RWPE1 (cell line): ENCODE measurements at regions not wholly inside any gene's neighbourhood (a gene's known extent, or its start where the extent isn't known, plus 50 kb on each side); places are given as distances from the start of the nearest gene placed in this dataset.

Experiments used
- CTCF ChIA-PET: fragments of 350-600 bp; sonication (Branson Sonifier 250); formaldehyde crosslinking; extraction: SDS; loops from one replicate; lab custom pipeline; 2021; lab: Yijun Ruan, JAX
- POLR2A ChIA-PET: fragments of 400-600 bp; formaldehyde crosslinking; extraction: SDS; loops from one replicate; lab custom pipeline; 2020; ENCODE audit warnings: antibody characterized with exemption; ENCODE audit not compliant: low non-redundant PET; lab: Yijun Ruan, JAX
- DNase-seq: peaks from one replicate; pipeline ENCODE4 v3.0.0; 2012; ENCODE audit warnings: low spot score
- H3K27ac ChIP-seq: fragments of 450-650 bp; 2 replicates; pipeline ENCODE4 v1.5.1; 2017
- TF ChIP-seq, protein P1 (sequence below): fragments of 450-650 bp; conservative IDR thresholded peaks from 2 replicates; pipeline ENCODE4 v1.5.1; 2017; ENCODE audit warnings: low read depth, mild to moderate bottlenecking

DNA sequence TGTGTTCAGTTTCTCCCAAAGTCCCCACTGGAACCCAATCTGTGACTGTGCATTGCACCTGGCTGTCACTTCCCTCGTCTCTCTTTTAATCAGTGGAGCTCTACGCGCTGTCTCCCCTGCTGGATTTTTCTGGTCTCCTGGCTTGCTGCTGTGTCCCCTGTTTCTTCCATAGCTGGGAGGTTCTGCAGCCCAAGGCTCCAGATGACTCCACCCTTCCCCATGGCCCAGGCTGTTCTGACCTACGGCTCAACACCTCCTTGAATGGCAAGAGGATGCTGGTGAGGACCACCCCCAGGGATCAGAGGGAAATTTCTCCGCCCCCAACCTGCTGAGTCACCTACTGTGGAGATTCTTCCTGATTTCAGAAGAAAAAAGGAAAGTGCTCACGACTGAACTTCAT lies 961.4 kb upstream of the ZNF722 start:
- no peak for DNase-seq
- no peak overlapping the region for H3K27ac ChIP-seq
- TF ChIP-seq, protein P1, sequence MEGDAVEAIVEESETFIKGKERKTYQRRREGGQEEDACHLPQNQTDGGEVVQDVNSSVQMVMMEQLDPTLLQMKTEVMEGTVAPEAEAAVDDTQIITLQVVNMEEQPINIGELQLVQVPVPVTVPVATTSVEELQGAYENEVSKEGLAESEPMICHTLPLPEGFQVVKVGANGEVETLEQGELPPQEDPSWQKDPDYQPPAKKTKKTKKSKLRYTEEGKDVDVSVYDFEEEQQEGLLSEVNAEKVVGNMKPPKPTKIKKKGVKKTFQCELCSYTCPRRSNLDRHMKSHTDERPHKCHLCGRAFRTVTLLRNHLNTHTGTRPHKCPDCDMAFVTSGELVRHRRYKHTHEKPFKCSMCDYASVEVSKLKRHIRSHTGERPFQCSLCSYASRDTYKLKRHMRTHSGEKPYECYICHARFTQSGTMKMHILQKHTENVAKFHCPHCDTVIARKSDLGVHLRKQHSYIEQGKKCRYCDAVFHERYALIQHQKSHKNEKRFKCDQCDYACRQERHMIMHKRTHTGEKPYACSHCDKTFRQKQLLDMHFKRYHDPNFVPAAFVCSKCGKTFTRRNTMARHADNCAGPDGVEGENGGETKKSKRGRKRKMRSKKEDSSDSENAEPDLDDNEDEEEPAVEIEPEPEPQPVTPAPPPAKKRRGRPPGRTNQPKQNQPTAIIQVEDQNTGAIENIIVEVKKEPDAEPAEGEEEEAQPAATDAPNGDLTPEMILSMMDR: no peak
- CTCF ChIA-PET: no interaction called here
- POLR2A ChIA-PET: no interaction called here

DNA sequence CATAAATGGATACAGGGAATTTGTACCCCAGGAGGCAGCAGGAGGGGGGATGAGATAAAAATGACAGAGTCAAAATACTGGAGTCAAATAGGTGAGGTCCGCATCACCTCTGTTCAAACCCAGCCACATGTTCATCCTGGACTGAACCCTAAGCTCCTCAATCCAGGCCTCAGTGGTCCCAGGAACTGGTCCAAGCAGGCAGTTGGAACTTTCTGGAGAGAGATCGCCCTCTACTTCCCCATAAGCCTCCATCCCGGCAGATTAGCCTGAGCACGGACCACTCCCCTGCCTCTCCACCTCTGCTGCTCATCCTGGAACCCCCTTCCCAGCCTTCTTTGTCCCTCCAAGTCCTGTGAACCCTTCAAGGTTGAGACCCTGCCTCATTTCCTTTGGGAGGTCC lies 959.7 kb upstream of the ZNF722 start:
- ChIA-PET POLR2A (no interaction called here), CTCF (no interaction called here)
- TF ChIP-seq, protein P1: no peak
- no peak overlapping the region for H3K27ac ChIP-seq
- no peak for DNase-seq

DNA sequence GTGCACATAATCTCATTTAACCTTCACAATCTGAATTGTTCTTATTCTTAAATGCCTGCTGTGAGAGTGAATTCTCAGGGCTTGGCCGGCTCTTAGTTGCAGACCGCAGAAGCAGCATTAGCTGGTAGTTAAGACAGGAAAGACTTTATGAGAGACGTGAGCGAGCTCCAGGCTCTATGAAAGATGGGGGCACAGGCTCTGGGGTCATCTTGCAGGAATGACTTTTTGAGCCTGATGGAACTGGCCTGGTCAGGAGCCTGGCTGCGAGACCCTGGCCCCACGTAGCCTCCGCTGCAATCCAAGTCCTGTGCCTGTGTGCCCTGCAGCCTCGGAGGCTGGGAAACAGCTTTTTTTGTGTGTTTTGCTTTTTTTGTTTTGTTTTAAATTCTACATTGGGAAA lies 958.8 kb upstream of the ZNF722 start:
- ChIA-PET CTCF (no interaction called here), POLR2A (no interaction called here)
- DNase-seq: no peak
- H3K27ac ChIP-seq: no peak overlapping the region
- TF ChIP-seq, protein P1: no peak

DNA sequence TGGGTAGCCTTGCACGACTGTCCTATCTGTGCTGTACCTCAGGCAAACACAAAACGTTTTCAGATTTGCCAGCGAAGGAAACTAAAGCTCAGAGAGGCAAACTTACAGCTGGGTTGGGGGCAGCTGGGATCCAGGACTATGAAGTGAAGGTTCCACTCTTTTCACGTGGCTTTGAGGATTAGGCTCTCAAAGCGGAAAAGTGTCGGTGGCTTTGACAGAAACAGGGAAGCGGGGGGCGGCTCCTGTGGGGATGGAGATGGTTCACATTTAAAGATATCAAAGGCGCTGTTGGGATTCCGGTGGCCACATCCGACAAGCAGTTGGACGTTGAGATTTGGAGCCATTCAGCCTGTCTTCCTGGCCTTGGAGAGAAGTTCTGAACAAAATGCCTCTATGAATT lies 958.3 kb upstream of the ZNF722 start:
- no peak for DNase-seq
- ChIA-PET CTCF (no interaction called here), POLR2A (no interaction called here)
- TF ChIP-seq, protein P1: no peak
- H3K27ac ChIP-seq: no peak overlapping the region

DNA sequence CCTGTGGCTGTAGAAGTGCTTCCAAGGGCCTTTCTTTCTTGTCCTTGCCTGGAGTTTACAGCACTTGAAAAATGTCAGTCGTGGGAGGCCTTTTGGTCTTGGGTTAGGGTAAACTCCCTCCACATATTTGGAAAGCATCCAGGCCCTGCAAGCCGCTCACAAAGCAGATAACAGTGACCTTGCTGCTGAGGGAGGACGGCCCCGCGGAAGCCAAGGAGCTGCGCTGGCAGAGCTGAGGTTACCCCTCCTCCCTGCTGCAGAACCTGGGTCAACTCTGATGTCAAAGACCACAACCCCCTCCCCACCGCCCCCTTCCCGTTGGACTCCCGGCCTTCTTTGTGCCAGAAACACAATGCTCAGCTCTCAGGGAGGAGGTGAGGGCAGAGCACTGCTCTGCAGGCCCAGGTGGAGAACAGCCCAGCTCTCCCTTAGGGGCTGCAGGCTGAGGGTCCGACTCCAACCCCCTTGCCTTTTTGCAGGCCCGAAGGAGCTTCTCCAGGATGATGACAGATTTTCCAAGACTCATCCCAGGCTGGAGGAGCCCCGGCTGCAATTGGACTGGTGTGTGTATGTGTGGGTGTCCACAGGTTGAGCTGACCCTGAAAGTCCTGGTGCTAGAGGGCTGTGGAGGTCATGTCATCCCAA lies 957.6 kb upstream of the ZNF722 start:
- TF ChIP-seq, protein P1: no peak
- H3K27ac ChIP-seq: no peak overlapping the region
- no peak for DNase-seq
- POLR2A ChIA-PET: no interaction called here
- CTCF ChIA-PET: no interaction called here

DNA sequence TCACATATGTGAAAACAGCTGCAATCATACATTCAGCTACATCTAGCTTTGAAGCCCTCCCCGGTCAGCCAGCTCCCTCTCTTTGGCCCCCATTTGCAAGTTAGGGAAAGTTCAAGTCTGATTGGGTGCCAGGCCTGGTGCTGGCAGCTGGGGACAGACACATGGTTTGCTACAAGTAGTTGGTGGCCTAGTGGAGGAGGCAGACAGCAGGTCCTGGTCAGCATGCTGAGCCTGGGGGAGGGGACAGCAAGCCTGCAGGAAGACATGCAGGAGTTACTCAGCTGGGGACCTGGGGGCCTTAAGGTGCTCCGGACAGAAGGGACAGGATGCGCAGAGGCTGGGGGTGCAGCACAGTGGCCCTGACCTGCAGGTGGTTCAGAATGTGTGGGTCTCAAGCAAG lies 956.9 kb upstream of the ZNF722 start:
- no peak for DNase-seq
- H3K27ac ChIP-seq: no peak overlapping the region
- ChIA-PET CTCF (no interaction called here), POLR2A (no interaction called here)
- TF ChIP-seq, protein P1: no peak
